Upper lobe of left lung (tissue), 6 donors: ENCODE measurements at regions not wholly inside any gene's neighbourhood (a gene's known extent, or its start where the extent isn't known, plus 50 kb on each side); places are given as distances from the start of the nearest gene placed in this dataset.

Experiments used
- ATAC-seq, 2 donors: fragments of 200-7000 bp; cut with Tn5 transposase; one replicate each; pipeline ENCODE4 v1.9.1; 2022; ENCODE audit warnings: mild to moderate bottlenecking in 2 of 2, moderate library complexity in 2 of 2; ENCODE audit not compliant: low FRiP score in 2 of 2
- DNase-seq, 2 donors: peaks; one replicate each; pipeline ENCODE4 v3.0.0-alpha.2; 2019 to 2020
- H3K27ac ChIP-seq, 4 donors: fragments of 200-600 bp; sonication (generic); one replicate each; pipeline ENCODE4 v1.5.1; 2016 to 2019
- H3K27me3 ChIP-seq, 4 donors: fragments of 200-600 bp; sonication (generic); one replicate each; pipeline ENCODE4 v1.5.1; 2017 to 2019
- H3K36me3 ChIP-seq, 4 donors: fragments of 200-600 bp; sonication (generic); one replicate each; pipeline ENCODE4 v1.5.1; 2016 to 2019
- H3K4me1 ChIP-seq, 4 donors: fragments of 200-600 bp; sonication (generic); one replicate each; pipeline ENCODE4 v1.5.1; 2018 to 2019
- H3K4me3 ChIP-seq, 4 donors: fragments of 200-600 bp; sonication (generic); one replicate each; pipeline ENCODE4 v1.5.1; 2017 to 2019; ENCODE audit warnings: mild to moderate bottlenecking in 2 of 4, moderate library complexity in 1 of 4
- H3K9me3 ChIP-seq, 4 donors: fragments of 200-600 bp; sonication (generic); one replicate each; pipeline ENCODE4 v1.5.1; 2018 to 2019
- CTCF ChIP-seq, 6 experiments: fragments of 450-650 bp in 4 of 6; fragments of 200-600 bp in 2 of 6; sonication (generic) in 2 of 6; IDR thresholded peaks; one replicate each; pipeline ENCODE4 v1.5.1; 2016 to 2019; ENCODE audit warnings: antibody characterized with exemption in 6 of 6
- EP300 ChIP-seq, 4 donors: sonication (generic); formaldehyde crosslinking; IDR thresholded peaks; one replicate each; pipeline ENCODE4 v1.5.1; 2017; ENCODE audit warnings: antibody characterized with exemption in 4 of 4, control low read depth in 2 of 4
- POLR2A ChIP-seq, 4 donors: fragments of 450-650 bp; IDR thresholded peaks; one replicate each; pipeline ENCODE4 v1.5.1; 2016 to 2017; ENCODE audit warnings: antibody characterized with exemption in 4 of 4, mild to moderate bottlenecking in 2 of 4
- POLR2AphosphoS5 ChIP-seq, 2 donors: sonication (generic); formaldehyde crosslinking; IDR thresholded peaks; one replicate each; pipeline ENCODE4 v1.5.1; 2017; ENCODE audit warnings: antibody characterized with exemption in 2 of 2
- WGBS, 2 donors: methylation state at CpG; one replicate each; pipeline ENCODE4 v1.1.5; 2017 to 2018; 5-methylcytosine and 5-hydroxymethylcytosine counted together
- donor health status: DM: no; HTN: no; CAD: no; lungs with moderate emphysema.
- donor health status: DM: no; HTN: yes; CAD: no; lungs with severe emphysema.

DNA sequence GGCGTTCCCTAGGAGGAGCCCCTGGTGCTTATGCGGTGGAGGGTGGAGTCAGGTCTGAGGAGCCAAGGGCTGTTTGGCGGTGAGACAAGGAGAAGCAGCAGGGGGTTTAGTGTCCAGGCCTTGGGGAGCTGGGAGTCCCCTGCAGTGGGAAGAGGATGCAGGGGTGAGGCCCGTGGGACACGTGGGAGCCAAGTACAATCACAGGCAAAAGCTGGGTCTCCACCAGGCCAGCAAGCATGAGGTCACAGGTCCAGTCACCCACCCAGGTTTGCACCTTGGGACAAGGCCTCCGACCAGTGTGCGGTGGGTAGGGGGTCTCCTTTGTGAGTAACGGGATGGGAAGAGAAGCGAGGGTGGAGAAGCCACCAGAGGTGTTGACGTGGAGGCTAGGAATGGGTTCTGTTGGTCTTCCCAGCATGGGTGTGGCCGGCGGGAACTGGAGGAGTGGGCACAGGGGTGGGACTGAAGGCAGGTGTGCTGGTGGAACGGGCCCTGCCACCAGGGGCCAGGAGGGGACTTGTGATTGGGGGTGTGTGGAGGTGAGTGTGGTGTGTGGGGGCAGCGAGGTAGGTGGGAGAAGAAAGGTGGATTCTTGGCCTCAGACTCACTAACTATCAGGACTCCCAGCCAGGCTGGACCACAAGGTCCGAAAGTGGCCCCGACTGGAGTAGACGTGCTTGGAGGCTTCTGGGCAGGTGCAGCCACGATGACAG lies 953.6 kb downstream of the TBC1D22A start:
- ATAC-seq (peak in 1 of 2 donors; percentile 16), DNase-seq (no peak)
- Histone ChIP-seq H3K9me3 (no peaks in the 10 kb centered on the region), H3K27me3 (no peaks in the 10 kb centered on the region), H3K27ac (no peak overlapping the region), H3K4me1 (no peaks in the 10 kb centered on the region), H3K36me3 (no peaks in the 10 kb centered on the region), H3K4me3 (no peak overlapping the region)
- 87 to 88% methylated on average over 17 to 18 of the region's 18 CpGs for WGBS, 2 donors
- TF ChIP-seq EP300 (IDR thresholded peaks at IDR 0.05) (no peak), CTCF (IDR thresholded peaks at IDR 0.05) (no peak), POLR2AphosphoS5 (IDR thresholded peaks at IDR 0.05) (no peak), POLR2A (IDR thresholded peaks at IDR 0.05) (no peak)

GRCh38 chr22:47713941-47714340 lies 951.5 kb downstream of the TBC1D22A start:
- Histone ChIP-seq H3K9me3 (no peaks in the 10 kb centered on the region), H3K4me3 (no peak overlapping the region), H3K36me3 (no peaks in the 10 kb centered on the region), H3K27me3 (no peaks in the 10 kb centered on the region), H3K27ac (no peak overlapping the region), H3K4me1 (no peaks in the 10 kb centered on the region)
- TF ChIP-seq EP300 (IDR thresholded peaks at IDR 0.05) (no peak), POLR2AphosphoS5 (IDR thresholded peaks at IDR 0.05) (no peak), POLR2A (IDR thresholded peaks at IDR 0.05) (no peak), CTCF (IDR thresholded peaks at IDR 0.05) (no peak)
- DNase-seq, result no peak
- ATAC-seq, result peak in 1 of 2 donors; percentile 54
- 44 to 61% methylated on average over 7 to 10 of the region's 10 CpGs for WGBS, 2 donors

GRCh38 chr22:47710135-47710534 lies 947.7 kb downstream of the TBC1D22A start:
- no peaks in the 10 kb centered on the region for H3K36me3 ChIP-seq
- ATAC-seq (no peak), DNase-seq (no peak)
- no peak overlapping the region for H3K27ac ChIP-seq
- no peaks in the 10 kb centered on the region for H3K4me1 ChIP-seq
- 72 to 74% methylated on average over 4 of the region's 4 CpGs for WGBS, 2 donors
- H3K27me3 ChIP-seq, result no peaks in the 10 kb centered on the region
- no peaks in the 10 kb centered on the region for H3K9me3 ChIP-seq
- no peak overlapping the region for H3K4me3 ChIP-seq
- TF ChIP-seq POLR2AphosphoS5 (IDR thresholded peaks at IDR 0.05), result no peak
- no peak for TF ChIP-seq CTCF (IDR thresholded peaks at IDR 0.05)
- no peak for TF ChIP-seq EP300 (IDR thresholded peaks at IDR 0.05)
- no peak for TF ChIP-seq POLR2A (IDR thresholded peaks at IDR 0.05)

DNA sequence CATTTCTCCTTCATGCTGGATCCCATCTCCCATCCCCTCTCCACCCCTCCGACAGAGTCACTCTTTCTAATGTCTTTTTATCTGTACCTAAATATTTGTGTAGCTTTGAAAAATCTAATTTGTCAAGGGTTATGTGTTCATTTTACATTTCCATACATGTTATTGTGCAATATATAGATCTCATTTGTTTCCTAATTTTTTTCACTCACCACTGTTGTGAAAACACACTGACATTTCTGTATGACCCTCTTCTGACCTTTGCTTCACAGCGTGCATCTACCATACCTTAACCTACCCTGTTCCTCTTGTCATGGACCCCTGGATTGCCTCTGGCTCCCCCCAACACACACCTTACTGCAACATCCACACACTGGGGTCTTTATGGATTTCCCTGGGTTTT lies 942.9 kb downstream of the TBC1D22A start:
- no peak for ATAC-seq
- Histone ChIP-seq H3K27me3 (no peaks in the 10 kb centered on the region), H3K36me3 (no peaks in the 10 kb centered on the region), H3K9me3 (no peaks in the 10 kb centered on the region), H3K4me1 (no peaks in the 10 kb centered on the region), H3K27ac (no peak overlapping the region), H3K4me3 (no peak overlapping the region)
- no peak for DNase-seq
- 76 to 85% methylated on average over 2 of the region's 2 CpGs for WGBS, 2 donors
- TF ChIP-seq POLR2A (IDR thresholded peaks at IDR 0.05) (no peak), CTCF (IDR thresholded peaks at IDR 0.05) (no peak), EP300 (IDR thresholded peaks at IDR 0.05) (no peak), POLR2AphosphoS5 (IDR thresholded peaks at IDR 0.05) (no peak)

GRCh38 chr22:47698906-47699305 lies 936.5 kb downstream of the TBC1D22A start:
- H3K36me3 ChIP-seq, result no peaks in the 10 kb centered on the region
- H3K4me1 ChIP-seq, result no peaks in the 10 kb centered on the region
- no peaks in the 10 kb centered on the region for H3K27me3 ChIP-seq
- H3K27ac ChIP-seq, result no peak overlapping the region
- WGBS, 2 donors, result 75 to 82% methylated on average over 8 of the region's 8 CpGs
- TF ChIP-seq EP300 (IDR thresholded peaks at IDR 0.05) (no peak), POLR2AphosphoS5 (IDR thresholded peaks at IDR 0.05) (no peak), POLR2A (IDR thresholded peaks at IDR 0.05) (no peak), CTCF (IDR thresholded peaks at IDR 0.05) (no peak)
- ATAC-seq, result no peak
- no peaks in the 10 kb centered on the region for H3K9me3 ChIP-seq
- H3K4me3 ChIP-seq, result no peak overlapping the region
- no peak for DNase-seq
